ENCODE measurements at regions not wholly inside any gene's neighbourhood (a gene's known extent, or its start where the extent isn't known, plus 50 kb on each side); places are given as distances from the start of the nearest gene placed in this dataset.

GRCh38 chr7:52209614-52210013 is 825.8 kb upstream of the POM121L12 start:
- TF ChIP-seq CTCF (IDR thresholded peaks at IDR 0.05), result no peak

GRCh38 chr7:52197221-52197620 is 838.2 kb upstream of the POM121L12 start:
- no peak for TF ChIP-seq CTCF (IDR thresholded peaks at IDR 0.05)

- TF ChIP-seq CTCF (IDR thresholded peaks at IDR 0.05), result no peak
These were observed 839.8 kb upstream of the POM121L12 start for GRCh38 chr7:52195664-52196063.

- TF ChIP-seq CTCF (IDR thresholded peaks at IDR 0.05), result no peak
These were observed 846.2 kb upstream of the POM121L12 start for GRCh38 chr7:52189153-52189778.

GRCh38 chr7:52184006-52184703 is 851.3 kb upstream of the POM121L12 start:
- no peak for TF ChIP-seq CTCF (IDR thresholded peaks at IDR 0.05)

- no peak for TF ChIP-seq CTCF (IDR thresholded peaks at IDR 0.05)
These were observed 855.5 kb upstream of the POM121L12 start for GRCh38 chr7:52179934-52180333.

GRCh38 chr7:52168085-52168484 is 851.5 kb upstream of the COBL start:
- peak; percentile 56 for TF ChIP-seq CTCF (IDR thresholded peaks at IDR 0.05)

All from LNCAP (cell line).